IPS-15b (cell line): ENCODE measurements at regions not wholly inside any gene's neighbourhood (a gene's known extent, or its start where the extent isn't known, plus 50 kb on each side); places are given as distances from the start of the nearest gene placed in this dataset.
"Not testable (repeated sequence)": the region's sequence is repeated elsewhere in the genome, so short reads cannot be mapped to it uniquely, and the experiment has no call there.

Experiments
- H3K27me3 ChIP-seq: one replicate; pipeline ENCODE4 v1.6.1; 2013; ENCODE audit warnings: low read length; ENCODE audit not compliant: control insufficient read depth, insufficient read depth
- H3K36me3 ChIP-seq: one replicate; pipeline ENCODE4 v1.6.1; 2013; ENCODE audit warnings: low read length; ENCODE audit not compliant: control insufficient read depth, insufficient read depth
- H3K4me1 ChIP-seq: one replicate; pipeline ENCODE4 v1.6.1; 2013; ENCODE audit warnings: mild to moderate bottlenecking, low read length; ENCODE audit not compliant: control insufficient read depth, insufficient read depth
- H3K4me3 ChIP-seq: one replicate; pipeline ENCODE4 v1.5.1; 2013; ENCODE audit warnings: low read depth, low read length
- H3K9ac ChIP-seq: one replicate; pipeline ENCODE4 v1.6.1; 2013; ENCODE audit warnings: low read depth, mild to moderate bottlenecking, low read length
- H3K9me3 ChIP-seq: one replicate; pipeline ENCODE4 v1.6.1; 2013; ENCODE audit warnings: mild to moderate bottlenecking, low read length; ENCODE audit not compliant: control insufficient read depth, insufficient read depth

GRCh38 chr5:92637960-92638359 is 943.1 kb downstream of the NR2F1-AS1 start:
- Histone ChIP-seq H3K9me3 (no peaks in the 10 kb centered on the region), H3K36me3 (no peaks in the 10 kb centered on the region), H3K4me1 (peaks cover 14% of the 10 kb centered on the region), H3K27me3 (no peaks in the 10 kb centered on the region), H3K4me3 (no peak overlapping the region), H3K9ac (no peak overlapping the region)

GRCh38 chr5:92637247-92637646 is 943.8 kb downstream of the NR2F1-AS1 start:
- no peak overlapping the region for H3K4me3 ChIP-seq
- no peaks in the 10 kb centered on the region for H3K9me3 ChIP-seq
- H3K27me3 ChIP-seq: no peaks in the 10 kb centered on the region
- peaks cover 14% of the 10 kb centered on the region for H3K4me1 ChIP-seq
- no peaks in the 10 kb centered on the region for H3K36me3 ChIP-seq
- H3K9ac ChIP-seq: no peak overlapping the region

GRCh38 chr5:92635001-92635461 is 946.0 kb downstream of the NR2F1-AS1 start:
- Histone ChIP-seq H3K9ac (no peak overlapping the region), H3K27me3 (no peaks in the 10 kb centered on the region), H3K4me3 (no peak overlapping the region), H3K9me3 (no peaks in the 10 kb centered on the region), H3K36me3 (no peaks in the 10 kb centered on the region), H3K4me1 (peaks cover 6% of the 10 kb centered on the region)

GRCh38 chr5:92633875-92634487 is 947.0 kb downstream of the NR2F1-AS1 start:
- Histone ChIP-seq H3K27me3 (no peaks in the 10 kb centered on the region), H3K4me3 (no peak overlapping the region), H3K9me3 (no peaks in the 10 kb centered on the region), H3K4me1 (peaks cover 6% of the 10 kb centered on the region), H3K36me3 (no peaks in the 10 kb centered on the region), H3K9ac (no peak overlapping the region)

- Histone ChIP-seq H3K36me3 (no peaks in the 10 kb centered on the region), H3K4me3 (no peak overlapping the region), H3K9ac (no peak overlapping the region), H3K9me3 (no peaks in the 10 kb centered on the region), H3K27me3 (no peaks in the 10 kb centered on the region), H3K4me1 (peaks cover 6% of the 10 kb centered on the region)
These were observed 947.8 kb downstream of the NR2F1-AS1 start for GRCh38 chr5:92633176-92633575.

- H3K4me1 ChIP-seq, H3K27me3 ChIP-seq, H3K9me3 ChIP-seq, H3K36me3 ChIP-seq, H3K4me3 ChIP-seq, H3K9ac ChIP-seq: not testable (repeated sequence)
These were observed 949.8 kb downstream of the NR2F1-AS1 start for GRCh38 chr5:92631237-92631701.

GRCh38 chr5:92629574-92629973 is 951.4 kb downstream of the NR2F1-AS1 start:
- no peaks in the 10 kb centered on the region for H3K9me3 ChIP-seq
- H3K4me3 ChIP-seq: no peak overlapping the region
- H3K27me3 ChIP-seq: no peaks in the 10 kb centered on the region
- H3K4me1 ChIP-seq: no peaks in the 10 kb centered on the region
- H3K9ac ChIP-seq: no peak overlapping the region
- H3K36me3 ChIP-seq: no peaks in the 10 kb centered on the region

GRCh38 chr5:92629000-92629399 is 952.0 kb downstream of the NR2F1-AS1 start:
- no peak overlapping the region for H3K4me3 ChIP-seq
- no peaks in the 10 kb centered on the region for H3K4me1 ChIP-seq
- no peaks in the 10 kb centered on the region for H3K36me3 ChIP-seq
- no peak overlapping the region for H3K9ac ChIP-seq
- H3K27me3 ChIP-seq: no peaks in the 10 kb centered on the region
- H3K9me3 ChIP-seq: no peaks in the 10 kb centered on the region

- H3K4me3 ChIP-seq: no peak overlapping the region
- no peak overlapping the region for H3K9ac ChIP-seq
- no peaks in the 10 kb centered on the region for H3K36me3 ChIP-seq
- no peaks in the 10 kb centered on the region for H3K27me3 ChIP-seq
- H3K4me1 ChIP-seq: no peaks in the 10 kb centered on the region
- no peaks in the 10 kb centered on the region for H3K9me3 ChIP-seq
These were observed 953.8 kb downstream of the NR2F1-AS1 start for GRCh38 chr5:92627186-92627585.

GRCh38 chr5:92616085-92616484 is 964.9 kb downstream of the NR2F1-AS1 start:
- Histone ChIP-seq H3K4me3 (no peak overlapping the region), H3K9ac (no peak overlapping the region), H3K9me3 (no peaks in the 10 kb centered on the region), H3K27me3 (no peaks in the 10 kb centered on the region), H3K36me3 (no peaks in the 10 kb centered on the region), H3K4me1 (no peaks in the 10 kb centered on the region)

GRCh38 chr5:92613546-92613945 is 967.5 kb downstream of the NR2F1-AS1 start:
- Histone ChIP-seq H3K4me3 (no peak overlapping the region), H3K9ac (no peak overlapping the region), H3K4me1 (no peaks in the 10 kb centered on the region), H3K9me3 (no peaks in the 10 kb centered on the region), H3K36me3 (no peaks in the 10 kb centered on the region), H3K27me3 (no peaks in the 10 kb centered on the region)

- not testable (repeated sequence) for H3K9me3 ChIP-seq, H3K9ac ChIP-seq, H3K36me3 ChIP-seq, H3K4me1 ChIP-seq, H3K27me3 ChIP-seq, H3K4me3 ChIP-seq
These were observed 970.6 kb downstream of the NR2F1-AS1 start for GRCh38 chr5:92610435-92610834.
